IMR-90 (cell line): ENCODE measurements at regions not wholly inside any gene's neighbourhood (a gene's known extent, or its start where the extent isn't known, plus 50 kb on each side); places are given as distances from the start of the nearest gene placed in this dataset.

Experiments
- POLR2A ChIP-seq: IDR thresholded peaks from 2 replicates; pipeline ENCODE4 v1.6.1; 2012; ENCODE audit warnings: mild to moderate bottlenecking, low read depth, low read length
- RCOR1 ChIP-seq: IDR thresholded peaks from 2 replicates; pipeline ENCODE4 v1.6.1; 2012; ENCODE audit warnings: mild to moderate bottlenecking, low read length, improper control_type of control experiment; ENCODE audit not compliant: insufficient replicate concordance

DNA sequence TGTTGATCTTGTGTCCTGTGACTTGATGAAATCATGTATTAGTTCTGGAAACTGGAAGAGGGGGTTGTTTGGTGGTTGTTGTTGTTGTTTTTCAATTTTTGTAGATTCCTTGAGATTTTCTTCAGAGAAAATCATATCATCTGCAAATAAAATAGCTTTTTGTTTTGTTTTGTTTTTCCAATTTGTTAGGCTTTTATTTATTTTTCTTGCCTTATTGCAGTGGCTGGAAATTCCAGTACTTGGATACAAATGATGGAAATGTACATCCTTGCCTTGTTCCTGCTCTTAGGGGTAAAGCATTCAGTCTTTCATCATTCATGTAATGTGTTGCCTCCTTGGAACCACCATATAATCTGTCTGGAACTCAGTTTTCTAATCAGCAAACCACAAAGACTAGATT is 50.3 kb upstream of the TRIB2 start:
- no peak for TF ChIP-seq POLR2A
- TF ChIP-seq RCOR1, result no peak
